ENCODE measurements at regions not wholly inside any gene's neighbourhood (a gene's known extent, or its start where the extent isn't known, plus 50 kb on each side); places are given as distances from the start of the nearest gene placed in this dataset.

DNA sequence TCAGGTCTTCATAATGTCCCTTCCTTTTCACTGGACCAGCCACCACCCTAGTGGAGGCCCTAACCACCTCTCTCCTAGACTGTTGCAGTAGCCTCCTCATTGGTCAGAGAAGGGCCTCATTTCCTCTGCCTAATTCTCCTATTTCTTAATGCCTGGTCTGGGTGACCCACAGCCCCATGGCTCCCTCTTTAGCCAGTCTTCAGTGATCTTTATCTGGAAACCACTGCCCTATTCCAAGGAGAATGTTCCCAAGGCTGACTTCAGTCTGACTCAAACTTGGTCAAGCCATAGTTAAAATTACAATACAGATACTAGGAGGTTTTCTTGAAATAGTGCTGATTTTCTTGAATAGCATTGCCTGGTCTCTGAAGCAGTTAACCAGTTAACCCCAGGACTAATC is 53.6 kb upstream of the PRPS1 start:
- H3K9ac ChIP-seq (ENCODE audit: low read depth in 1 of 2, low read length in 2 of 2) = no peak overlapping the region
- H3K4me3 ChIP-seq (ENCODE audit: low read depth in 1 of 3, low read length in 3 of 3) = no peak overlapping the region
- no peak for DNase-seq (ENCODE audit: low spot score)
- no peaks in the 10 kb centered on the region for H3K4me1 ChIP-seq (ENCODE audit: control insufficient read depth in 4 of 4, insufficient read depth in 4 of 4, low read length in 3 of 4)
- H3K27me3 ChIP-seq (ENCODE audit: control insufficient read depth in 4 of 4, insufficient read depth in 4 of 4, low read length in 3 of 4) = peaks cover 0 to 3% (median 0%) of the 10 kb centered on the region in 4 donors
- H3K27ac ChIP-seq (ENCODE audit: low read depth in 1 of 2, low read length in 2 of 2) = no peak overlapping the region
- TF ChIP-seq, protein P1, sequence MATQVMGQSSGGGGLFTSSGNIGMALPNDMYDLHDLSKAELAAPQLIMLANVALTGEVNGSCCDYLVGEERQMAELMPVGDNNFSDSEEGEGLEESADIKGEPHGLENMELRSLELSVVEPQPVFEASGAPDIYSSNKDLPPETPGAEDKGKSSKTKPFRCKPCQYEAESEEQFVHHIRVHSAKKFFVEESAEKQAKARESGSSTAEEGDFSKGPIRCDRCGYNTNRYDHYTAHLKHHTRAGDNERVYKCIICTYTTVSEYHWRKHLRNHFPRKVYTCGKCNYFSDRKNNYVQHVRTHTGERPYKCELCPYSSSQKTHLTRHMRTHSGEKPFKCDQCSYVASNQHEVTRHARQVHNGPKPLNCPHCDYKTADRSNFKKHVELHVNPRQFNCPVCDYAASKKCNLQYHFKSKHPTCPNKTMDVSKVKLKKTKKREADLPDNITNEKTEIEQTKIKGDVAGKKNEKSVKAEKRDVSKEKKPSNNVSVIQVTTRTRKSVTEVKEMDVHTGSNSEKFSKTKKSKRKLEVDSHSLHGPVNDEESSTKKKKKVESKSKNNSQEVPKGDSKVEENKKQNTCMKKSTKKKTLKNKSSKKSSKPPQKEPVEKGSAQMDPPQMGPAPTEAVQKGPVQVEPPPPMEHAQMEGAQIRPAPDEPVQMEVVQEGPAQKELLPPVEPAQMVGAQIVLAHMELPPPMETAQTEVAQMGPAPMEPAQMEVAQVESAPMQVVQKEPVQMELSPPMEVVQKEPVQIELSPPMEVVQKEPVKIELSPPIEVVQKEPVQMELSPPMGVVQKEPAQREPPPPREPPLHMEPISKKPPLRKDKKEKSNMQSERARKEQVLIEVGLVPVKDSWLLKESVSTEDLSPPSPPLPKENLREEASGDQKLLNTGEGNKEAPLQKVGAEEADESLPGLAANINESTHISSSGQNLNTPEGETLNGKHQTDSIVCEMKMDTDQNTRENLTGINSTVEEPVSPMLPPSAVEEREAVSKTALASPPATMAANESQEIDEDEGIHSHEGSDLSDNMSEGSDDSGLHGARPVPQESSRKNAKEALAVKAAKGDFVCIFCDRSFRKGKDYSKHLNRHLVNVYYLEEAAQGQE (IDR thresholded peaks at IDR 0.05) = no peak
- no peak for TF ChIP-seq FOXA2 (IDR thresholded peaks at IDR 0.05)
- no peak for TF ChIP-seq RAD21 (IDR thresholded peaks at IDR 0.05)
- TF ChIP-seq NR2F2 (IDR thresholded peaks at IDR 0.05) = no peak
- TF ChIP-seq, protein P2, sequence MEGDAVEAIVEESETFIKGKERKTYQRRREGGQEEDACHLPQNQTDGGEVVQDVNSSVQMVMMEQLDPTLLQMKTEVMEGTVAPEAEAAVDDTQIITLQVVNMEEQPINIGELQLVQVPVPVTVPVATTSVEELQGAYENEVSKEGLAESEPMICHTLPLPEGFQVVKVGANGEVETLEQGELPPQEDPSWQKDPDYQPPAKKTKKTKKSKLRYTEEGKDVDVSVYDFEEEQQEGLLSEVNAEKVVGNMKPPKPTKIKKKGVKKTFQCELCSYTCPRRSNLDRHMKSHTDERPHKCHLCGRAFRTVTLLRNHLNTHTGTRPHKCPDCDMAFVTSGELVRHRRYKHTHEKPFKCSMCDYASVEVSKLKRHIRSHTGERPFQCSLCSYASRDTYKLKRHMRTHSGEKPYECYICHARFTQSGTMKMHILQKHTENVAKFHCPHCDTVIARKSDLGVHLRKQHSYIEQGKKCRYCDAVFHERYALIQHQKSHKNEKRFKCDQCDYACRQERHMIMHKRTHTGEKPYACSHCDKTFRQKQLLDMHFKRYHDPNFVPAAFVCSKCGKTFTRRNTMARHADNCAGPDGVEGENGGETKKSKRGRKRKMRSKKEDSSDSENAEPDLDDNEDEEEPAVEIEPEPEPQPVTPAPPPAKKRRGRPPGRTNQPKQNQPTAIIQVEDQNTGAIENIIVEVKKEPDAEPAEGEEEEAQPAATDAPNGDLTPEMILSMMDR (IDR thresholded peaks at IDR 0.05; ENCODE audit: low read depth, low read length, missing input control) = no peak
- TF ChIP-seq, protein P3, sequence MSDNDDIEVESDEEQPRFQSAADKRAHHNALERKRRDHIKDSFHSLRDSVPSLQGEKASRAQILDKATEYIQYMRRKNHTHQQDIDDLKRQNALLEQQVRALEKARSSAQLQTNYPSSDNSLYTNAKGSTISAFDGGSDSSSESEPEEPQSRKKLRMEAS (IDR thresholded peaks at IDR 0.05) = no peak
- TF ChIP-seq JUND (IDR thresholded peaks at IDR 0.05) = no peak
- TF ChIP-seq HNF4G (IDR thresholded peaks at IDR 0.05) = no peak
- no peak for TF ChIP-seq TAF1 (conservative IDR thresholded peaks at IDR 0.05)
- H3K36me3 ChIP-seq (ENCODE audit: control insufficient read depth in 4 of 4, insufficient read depth in 3 of 4, low read depth in 1 of 4, low read length in 3 of 4) = no peaks in the 10 kb centered on the region
- H3K9me3 ChIP-seq (ENCODE audit: control insufficient read depth in 4 of 4, low read length in 3 of 4) = no peaks in the 10 kb centered on the region

DNA sequence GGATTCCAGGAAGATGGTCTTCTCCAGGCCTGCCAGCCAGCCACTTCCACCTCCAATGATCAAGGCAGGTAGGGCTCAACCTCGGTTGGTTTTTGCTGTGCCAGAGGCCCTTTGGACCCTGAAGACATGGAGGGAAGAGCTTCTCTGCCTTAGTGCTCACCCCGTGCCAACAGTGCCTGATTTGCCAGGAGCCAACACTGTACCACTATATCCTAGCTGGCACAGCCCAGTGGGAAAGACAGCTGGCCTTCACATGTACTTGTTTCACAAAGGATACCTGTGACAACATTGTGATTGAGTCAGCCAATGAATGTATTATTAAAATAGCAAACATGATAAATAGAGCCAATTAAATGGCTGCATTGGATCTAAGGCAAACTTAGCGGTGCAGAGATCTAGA is 51.9 kb upstream of the PRPS1 start:
- Histone ChIP-seq H3K27ac (ENCODE audit: low read depth in 1 of 2, low read length in 2 of 2) (no peak overlapping the region), H3K36me3 (ENCODE audit: control insufficient read depth in 4 of 4, insufficient read depth in 3 of 4, low read depth in 1 of 4, low read length in 3 of 4) (no peaks in the 10 kb centered on the region), H3K9ac (ENCODE audit: low read depth in 1 of 2, low read length in 2 of 2) (no peak overlapping the region), H3K27me3 (ENCODE audit: control insufficient read depth in 4 of 4, insufficient read depth in 4 of 4, low read length in 3 of 4) (peaks cover 0 to 3% (median 0%) of the 10 kb centered on the region in 4 donors), H3K4me1 (ENCODE audit: control insufficient read depth in 4 of 4, insufficient read depth in 4 of 4, low read length in 3 of 4) (no peaks in the 10 kb centered on the region), H3K4me3 (ENCODE audit: low read depth in 1 of 3, low read length in 3 of 3) (no peak overlapping the region), H3K9me3 (ENCODE audit: control insufficient read depth in 4 of 4, low read length in 3 of 4) (no peaks in the 10 kb centered on the region)
- no peak for DNase-seq (ENCODE audit: low spot score)
- 64% methylated on average over 3 of the region's 3 CpGs for WGBS
- no peak for TF ChIP-seq YY1 (IDR thresholded peaks at IDR 0.05)
- TF ChIP-seq, protein P3 (IDR thresholded peaks at IDR 0.05) = no peak
- TF ChIP-seq JUND (IDR thresholded peaks at IDR 0.05) = no peak
- no peak for TF ChIP-seq HNF4A (conservative IDR thresholded peaks at IDR 0.05)
- no peak for TF ChIP-seq GABPA (IDR thresholded peaks at IDR 0.05 in 1 of 2, conservative IDR thresholded peaks at IDR 0.05 in 1 of 2)
- TF ChIP-seq RAD21 (IDR thresholded peaks at IDR 0.05) = no peak
- no peak for TF ChIP-seq TAF1 (conservative IDR thresholded peaks at IDR 0.05)
- TF ChIP-seq, protein P2 (IDR thresholded peaks at IDR 0.05; ENCODE audit: low read depth, low read length, missing input control) = no peak
- TF ChIP-seq EGR1 (IDR thresholded peaks at IDR 0.05; ENCODE audit: low read depth in 2 of 2) = no peak
- no peak for TF ChIP-seq FOXA1 (IDR thresholded peaks at IDR 0.05)
- TF ChIP-seq, protein P4, sequence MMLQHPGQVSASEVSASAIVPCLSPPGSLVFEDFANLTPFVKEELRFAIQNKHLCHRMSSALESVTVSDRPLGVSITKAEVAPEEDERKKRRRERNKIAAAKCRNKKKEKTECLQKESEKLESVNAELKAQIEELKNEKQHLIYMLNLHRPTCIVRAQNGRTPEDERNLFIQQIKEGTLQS (IDR thresholded peaks at IDR 0.05) = no peak
- TF ChIP-seq HNF4G (IDR thresholded peaks at IDR 0.05) = no peak
- TF ChIP-seq, protein P5, sequence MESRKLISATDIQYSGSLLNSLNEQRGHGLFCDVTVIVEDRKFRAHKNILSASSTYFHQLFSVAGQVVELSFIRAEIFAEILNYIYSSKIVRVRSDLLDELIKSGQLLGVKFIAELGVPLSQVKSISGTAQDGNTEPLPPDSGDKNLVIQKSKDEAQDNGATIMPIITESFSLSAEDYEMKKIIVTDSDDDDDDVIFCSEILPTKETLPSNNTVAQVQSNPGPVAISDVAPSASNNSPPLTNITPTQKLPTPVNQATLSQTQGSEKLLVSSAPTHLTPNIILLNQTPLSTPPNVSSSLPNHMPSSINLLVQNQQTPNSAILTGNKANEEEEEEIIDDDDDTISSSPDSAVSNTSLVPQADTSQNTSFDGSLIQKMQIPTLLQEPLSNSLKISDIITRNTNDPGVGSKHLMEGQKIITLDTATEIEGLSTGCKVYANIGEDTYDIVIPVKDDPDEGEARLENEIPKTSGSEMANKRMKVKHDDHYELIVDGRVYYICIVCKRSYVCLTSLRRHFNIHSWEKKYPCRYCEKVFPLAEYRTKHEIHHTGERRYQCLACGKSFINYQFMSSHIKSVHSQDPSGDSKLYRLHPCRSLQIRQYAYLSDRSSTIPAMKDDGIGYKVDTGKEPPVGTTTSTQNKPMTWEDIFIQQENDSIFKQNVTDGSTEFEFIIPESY (IDR thresholded peaks at IDR 0.05) = no peak
- TF ChIP-seq, protein P1 (IDR thresholded peaks at IDR 0.05) = no peak

All from liver (tissue), 8 donors.